Ureter (tissue), 1 donor: ENCODE measurements at regions not wholly inside any gene's neighbourhood (a gene's known extent, or its start where the extent isn't known, plus 50 kb on each side); places are given as distances from the start of the nearest gene placed in this dataset.
"Not testable (repeated sequence)": the region's sequence is repeated elsewhere in the genome, so short reads cannot be mapped to it uniquely, and the experiment has no call there.

Experiments used
- DNase-seq: peaks from one replicate; pipeline ENCODE4 v3.0.0-alpha.2; 2020; ENCODE audit warnings: low spot score
- donor health status: DM: yes; HTN: yes; CAD: no.

DNA sequence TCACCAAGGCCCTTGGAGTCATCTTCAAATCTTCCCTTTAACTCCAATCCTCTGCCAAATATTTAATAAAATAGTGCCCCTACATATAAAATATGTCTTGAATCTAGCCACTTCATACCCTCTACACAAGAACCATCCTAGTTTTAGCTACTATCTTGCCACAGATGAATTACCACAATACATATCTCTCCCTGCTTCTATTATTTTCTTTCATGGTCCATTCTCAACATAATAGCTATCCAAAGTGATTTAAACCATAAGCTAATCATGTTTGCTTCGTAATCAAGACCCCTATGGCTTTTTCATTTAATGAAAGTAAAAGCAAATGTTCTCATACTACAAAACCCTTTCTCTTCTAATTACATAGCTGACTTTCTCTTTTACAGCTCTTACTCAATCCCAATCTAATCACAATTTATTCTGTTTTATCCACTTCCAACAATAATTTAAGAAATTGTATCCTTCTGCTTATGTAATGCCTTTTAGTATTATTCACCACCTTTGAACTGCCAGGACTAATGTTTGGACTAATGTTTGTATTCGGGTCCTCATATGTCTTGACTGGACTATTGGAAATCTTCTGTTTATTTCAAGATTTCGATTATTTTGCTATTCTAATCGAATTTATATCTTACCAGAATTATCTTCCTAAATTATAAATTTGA, 412.0 kb downstream of the SLITRK1 start:
- DNase-seq: no peak

DNA sequence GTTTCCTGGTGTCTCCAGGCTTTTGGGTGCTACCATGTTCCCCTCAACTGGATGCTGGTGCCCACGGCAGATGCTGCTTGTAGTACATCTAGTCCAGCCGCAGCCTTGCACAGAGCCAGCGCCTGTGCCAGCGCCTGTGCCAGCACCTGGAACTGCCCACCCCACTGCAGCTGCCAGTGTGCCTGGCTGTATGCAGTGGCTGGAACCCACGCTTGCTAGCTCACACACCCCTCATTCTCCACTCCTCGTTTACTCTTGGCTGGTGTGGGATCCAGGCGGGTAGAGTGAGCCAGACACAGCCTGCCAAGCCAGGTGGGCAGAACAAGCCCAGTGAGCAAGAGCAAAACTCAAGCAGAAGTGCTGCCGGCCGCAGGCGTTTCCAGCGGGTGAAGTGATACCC, 428.6 kb downstream of the SLITRK1 start:
- DNase-seq: no peak

DNA sequence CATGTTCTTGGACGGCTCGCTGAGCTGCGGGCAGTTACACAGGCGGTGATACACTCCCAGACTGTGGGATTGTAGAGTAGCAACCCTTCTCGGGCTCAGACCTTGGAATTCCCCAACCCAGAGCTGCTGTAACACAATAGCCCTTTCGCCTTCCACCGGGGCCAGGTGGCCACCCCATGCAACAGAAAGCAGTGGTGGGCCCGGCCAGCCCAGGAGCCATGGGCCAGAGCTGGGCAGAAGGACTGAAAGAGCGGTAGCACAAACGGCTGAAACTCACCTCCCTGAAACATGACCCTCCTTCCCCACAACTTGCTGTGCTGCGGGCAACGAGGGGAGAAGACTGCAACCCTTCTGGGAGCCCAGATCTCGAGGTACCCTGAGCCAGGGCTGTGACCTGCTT, 429.0 kb downstream of the SLITRK1 start:
- DNase-seq: no peak

DNA sequence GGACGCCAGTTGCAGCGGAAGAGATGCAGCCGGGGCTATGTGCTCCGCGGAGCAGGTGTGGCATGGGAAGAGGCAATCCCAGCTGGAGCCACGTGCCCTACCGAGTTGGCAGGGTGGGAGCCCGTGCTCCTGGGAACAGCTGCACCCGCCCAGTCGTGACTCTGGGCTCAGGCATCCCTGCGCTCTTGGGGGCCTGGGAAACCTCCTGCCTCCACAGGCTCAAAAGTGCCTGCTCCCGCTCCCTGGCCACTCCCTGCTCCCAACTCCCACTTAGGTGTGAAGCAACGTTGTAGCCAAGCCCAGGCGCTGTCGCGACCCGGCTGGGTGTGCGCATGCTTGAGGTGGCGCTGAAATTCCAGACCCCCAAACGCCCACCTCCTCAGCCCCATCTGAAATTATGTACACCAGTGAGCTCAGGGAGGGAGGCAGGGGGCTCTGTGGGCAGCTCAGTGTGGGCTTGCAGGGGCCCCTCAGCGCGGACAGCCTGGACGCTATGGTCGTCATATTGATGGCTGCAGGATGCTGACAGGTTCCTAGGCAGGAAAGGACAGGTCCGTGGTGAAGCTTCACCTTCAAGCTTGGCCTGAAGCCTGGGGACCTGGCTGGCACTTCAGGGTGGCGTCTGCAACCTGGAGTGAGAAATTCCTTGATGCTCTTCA, 429.9 kb downstream of the SLITRK1 start:
- no peak for DNase-seq

DNA sequence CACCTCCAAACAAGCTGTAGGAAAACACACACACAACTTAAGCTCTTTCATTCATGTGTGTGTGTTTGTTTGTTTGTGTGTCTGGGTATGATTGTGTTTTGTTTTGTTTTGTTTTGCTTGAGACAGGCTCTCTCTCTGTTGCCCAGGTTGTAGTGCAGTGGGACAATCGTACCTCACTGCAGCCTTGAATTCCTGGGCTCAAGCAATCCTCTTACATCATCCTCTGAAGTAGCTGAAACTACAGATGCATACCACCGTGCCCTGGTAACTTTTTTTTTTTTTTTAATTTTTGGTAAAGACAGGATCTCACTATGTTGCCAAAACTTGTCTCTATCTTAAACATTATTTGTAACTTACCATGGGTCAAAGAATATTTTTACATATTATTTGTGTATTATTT, 431.7 kb downstream of the SLITRK1 start:
- no peak for DNase-seq

DNA sequence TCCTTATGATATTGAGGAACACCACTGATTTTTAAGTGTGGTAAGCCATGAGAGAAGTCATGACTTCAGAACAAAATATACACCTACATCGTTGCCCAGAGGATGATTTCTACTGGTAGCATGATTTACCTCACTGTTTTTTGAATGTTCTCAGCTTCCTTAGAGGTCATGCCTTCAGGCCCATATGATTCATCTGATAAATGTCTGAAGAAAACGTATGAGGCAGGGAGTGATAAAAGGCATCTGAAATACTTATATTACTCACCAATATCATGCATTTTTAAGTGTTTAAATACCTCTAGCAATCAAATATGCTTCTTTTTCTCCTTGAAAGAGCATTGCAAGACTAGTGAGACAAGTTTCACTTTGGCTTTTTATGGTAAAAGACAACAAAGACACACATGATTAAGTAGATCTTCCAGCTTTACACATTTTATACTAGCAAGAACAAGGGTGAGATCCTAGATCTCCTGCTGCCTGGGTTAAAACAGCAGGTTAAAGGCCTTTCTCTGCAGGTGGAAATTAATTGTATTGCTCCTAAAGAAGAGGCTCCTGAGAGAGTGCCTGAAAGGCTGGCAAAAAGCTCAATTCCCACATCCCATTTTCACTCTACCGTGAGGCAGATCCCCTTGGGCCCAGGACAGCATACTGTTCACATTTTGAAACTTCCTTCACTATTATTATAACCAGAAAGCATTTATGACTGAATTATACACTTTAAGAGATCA, 432.4 kb downstream of the SLITRK1 start:
- no peak for DNase-seq

DNA sequence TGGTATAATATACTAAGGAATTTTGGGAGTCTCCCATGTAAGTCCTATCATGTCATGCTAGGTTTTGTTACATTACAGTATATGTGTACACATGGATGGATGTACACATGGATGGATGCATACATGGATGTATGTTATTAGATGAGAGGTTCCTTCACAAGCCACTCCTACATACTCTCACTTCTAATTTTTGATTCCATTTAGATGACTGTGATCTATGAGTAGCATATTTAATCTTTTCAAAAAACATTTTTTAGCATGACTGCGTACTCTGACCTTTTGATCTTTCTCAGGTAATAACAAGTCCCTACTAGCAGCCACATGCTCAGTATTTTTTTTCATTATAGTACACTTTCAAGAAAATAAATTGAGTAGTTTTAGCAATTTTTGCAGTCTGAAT, 441.8 kb downstream of the SLITRK1 start:
- no peak for DNase-seq

DNA sequence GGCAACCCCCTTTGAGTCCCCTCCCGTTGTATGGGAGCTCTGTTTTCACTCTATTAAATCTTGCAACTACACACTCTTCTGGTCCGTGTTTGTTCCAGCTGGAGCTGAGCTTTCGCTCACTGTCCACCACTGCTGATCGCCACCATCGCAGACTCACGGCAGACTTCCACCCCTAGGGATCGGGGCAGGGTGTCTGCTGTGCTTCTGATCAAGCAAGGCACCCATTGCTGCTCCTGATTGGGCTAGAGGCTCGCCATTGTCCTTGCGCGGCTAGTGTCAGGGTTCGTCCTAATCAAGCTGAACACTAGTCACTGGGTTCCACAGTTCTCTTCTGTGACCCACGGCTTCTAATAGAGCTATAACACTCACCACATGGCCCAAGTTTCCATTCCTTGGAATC, 442.8 kb downstream of the SLITRK1 start:
- not testable (repeated sequence) for DNase-seq

DNA sequence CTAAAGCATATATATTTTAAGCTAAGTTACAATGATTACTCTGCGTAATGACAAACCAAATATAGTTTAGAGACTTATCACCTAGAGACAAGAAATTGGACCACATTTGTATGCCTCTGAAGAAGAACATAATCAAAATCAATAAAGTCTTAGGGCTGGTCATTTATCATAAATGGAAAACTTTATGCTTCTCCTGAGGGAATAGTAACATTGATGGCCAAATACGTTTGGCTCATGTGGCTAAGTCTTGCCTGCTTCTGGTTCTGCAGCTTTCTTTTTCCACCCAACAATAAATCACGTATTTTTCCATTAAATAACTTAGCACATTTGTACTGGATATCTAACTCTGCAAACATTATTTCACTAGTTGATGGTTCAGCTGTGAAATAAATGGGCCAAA, 458.4 kb downstream of the SLITRK1 start:
- DNase-seq: no peak

DNA sequence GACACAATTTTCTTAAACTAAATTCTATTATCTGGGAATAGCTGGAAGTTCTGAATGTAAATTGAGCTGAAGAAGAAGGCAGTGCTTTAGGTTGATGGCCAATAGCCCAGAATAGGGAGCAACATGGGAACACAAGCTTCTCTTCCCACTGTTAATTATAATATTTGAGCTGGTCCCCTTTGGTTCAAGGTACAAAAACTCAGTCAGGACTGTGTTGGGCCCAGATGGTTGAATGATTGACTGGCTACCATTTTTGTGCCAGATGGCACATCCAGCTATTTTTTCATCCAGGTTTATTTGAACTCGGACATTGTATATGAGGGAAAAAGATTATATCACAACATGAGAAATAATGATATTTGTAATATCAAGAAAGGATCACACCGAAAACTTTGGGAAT, 458.9 kb downstream of the SLITRK1 start:
- DNase-seq: no peak

DNA sequence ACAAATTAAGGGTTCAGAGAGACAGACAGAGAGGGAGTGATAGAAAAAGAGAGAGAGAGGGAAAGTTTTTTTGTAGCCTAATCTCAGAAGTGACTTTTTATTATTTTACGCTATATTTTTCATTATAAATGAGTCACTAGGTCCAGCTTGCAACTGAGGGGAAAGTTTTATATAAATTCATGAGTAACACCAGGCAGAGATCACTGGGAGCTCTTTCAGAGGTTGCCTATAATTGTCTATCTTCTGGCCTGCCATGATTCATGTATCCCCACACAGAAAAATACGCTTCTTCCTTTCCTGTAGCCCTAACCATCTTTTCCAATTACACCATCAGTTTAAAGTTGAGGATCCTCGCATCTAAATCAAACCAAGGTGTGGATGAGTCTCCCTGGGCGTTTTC, 467.9 kb downstream of the SLITRK1 start:
- DNase-seq: no peak

DNA sequence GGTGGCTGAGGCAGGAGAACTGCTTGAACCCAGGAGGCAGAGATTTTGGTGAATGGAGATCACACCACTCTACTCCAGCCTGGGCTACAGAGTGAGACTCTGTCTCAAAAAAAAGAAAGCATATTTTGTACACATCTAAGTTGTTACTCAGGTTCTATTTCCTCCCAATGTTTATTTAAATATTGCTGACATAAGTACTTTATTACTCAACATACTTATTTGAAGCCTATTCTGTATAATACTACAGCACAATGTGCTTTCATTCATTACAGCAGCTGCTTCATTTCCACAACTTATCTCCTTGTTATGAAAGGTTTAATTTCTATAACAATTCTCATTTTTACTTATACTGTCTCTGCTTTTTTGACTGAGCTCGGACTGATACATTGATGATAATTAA, 495.7 kb downstream of the SLITRK1 start:
- no peak for DNase-seq

DNA sequence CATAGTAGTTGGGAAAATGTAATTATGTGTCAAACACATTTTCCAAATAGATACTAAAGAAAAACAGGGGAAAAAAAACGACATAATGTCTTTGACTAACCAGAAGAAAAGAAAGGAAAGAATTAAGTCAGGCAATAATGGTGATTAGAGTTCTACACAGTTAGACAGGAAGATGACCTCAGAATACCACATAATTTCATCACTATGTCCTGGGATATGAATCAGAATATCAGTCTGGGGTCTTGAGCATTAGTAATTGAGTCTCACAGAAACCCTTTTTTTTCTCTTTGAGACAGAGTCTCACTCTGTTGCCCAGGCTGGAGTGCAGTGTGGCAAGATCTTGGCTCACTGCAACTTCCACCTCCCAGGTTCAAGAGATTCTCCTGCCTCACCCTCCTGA, 503.4 kb downstream of the SLITRK1 start:
- DNase-seq: no peak

DNA sequence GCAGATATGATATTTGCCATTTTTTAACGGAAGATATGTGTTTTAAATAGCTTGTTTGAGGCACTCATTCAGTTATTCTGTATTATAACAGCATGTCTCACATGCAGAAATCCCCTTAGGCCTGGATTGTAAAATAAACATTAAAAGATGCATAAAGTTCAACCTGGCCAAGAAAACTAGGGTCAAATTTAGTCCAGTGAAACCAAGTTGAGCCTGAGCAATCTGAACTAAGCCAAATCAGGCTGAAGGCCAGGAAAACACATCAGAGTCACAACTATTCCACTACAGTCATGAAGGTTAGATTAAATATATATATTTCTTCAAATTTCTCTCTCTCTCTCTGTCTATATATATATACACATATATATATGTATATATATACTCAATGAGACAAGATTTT, 504.8 kb downstream of the SLITRK1 start:
- no peak for DNase-seq

DNA sequence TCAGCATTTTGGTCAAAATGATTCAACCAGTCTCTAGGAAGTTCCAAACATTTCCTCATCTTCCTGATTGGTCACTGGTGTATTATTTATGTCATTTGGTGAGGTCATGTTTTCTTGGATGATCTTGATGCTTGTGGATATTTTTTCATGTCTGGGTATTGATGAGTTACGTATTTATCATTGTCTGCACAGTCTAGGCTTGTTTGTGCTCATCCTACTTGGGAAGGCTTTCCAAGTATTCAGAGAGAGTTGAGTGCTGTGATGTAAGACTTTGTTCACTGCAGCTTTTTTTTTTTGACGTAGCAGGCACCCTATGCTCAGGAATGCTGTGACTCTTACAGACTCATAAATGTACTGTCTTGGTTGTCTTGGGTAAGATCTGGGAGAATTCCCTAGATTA, 509.5 kb downstream of the SLITRK1 start:
- DNase-seq: no peak

DNA sequence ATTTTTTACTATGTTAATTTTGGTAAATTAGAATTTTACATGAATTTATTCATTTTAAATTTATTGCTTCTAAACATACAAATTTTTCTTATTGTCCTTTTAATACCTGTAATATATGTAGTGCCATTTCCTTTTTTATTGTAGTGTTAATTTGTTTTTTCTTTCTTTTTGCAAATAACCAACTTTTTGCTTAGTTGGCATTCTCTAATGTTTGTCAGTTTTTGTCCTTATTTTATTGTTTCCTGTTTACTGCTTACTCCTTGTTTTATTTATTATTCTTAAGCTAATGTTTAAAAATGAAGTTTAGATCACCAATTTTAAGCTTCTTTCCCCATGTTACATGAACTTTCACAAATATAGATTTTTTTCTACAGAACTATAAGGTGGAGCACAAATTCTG, 516.6 kb downstream of the SLITRK1 start:
- DNase-seq: no peak

DNA sequence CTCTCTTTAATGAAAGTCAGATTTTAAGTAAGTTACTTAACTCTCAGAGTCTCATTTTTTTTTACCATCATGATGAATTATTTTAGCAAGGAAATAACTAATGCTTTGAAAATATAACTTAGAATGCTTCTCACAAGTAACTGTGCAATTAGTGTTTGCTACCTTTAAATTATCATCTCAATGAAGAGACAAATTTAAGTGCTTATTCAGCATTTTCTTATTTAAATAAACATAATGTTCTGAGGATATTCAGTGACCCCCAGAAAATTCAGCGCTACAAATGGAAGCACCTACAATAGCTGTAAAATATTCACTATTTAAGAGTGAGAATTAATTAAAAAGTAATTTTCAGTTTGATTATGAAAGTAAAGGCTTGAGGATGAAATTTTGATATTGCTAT, 527.2 kb downstream of the SLITRK1 start:
- DNase-seq: no peak

DNA sequence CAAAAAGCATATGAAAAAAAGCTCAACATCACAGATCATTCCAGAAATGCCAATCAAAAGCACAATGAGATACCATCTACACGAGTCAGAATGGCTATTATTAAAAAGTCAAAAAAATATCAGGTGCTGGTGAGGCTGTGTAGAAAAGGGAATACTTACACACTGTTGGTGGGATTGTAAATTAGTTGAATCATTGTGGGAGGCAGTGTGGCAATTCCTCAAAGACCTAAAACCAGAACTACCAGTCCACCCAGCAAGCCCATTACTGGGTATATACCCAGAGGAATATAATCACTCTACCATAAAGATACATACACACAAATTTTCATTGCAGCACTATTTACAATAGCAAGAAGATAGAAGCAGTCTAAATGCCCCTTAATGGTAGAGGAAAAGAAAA, 529.9 kb downstream of the SLITRK1 start:
- DNase-seq: no peak

DNA sequence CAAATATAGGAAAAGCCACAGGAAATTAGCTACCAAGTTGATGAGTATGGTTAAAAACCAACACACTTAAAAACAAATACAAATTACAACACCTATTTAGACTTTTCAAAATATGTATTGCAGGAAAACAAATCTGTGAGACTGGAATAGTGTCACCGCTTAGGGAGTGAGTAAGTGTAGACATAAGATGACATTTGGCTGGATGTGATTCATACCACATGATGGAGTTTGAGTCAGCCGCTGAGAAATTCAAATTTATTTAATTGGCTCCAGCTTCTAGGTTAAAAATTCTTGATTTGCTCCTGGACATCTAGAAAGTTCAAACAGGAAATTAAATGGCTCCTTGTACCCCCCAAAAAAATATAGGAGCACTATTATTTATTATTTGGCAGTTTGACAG, 531.7 kb downstream of the SLITRK1 start:
- no peak for DNase-seq

DNA sequence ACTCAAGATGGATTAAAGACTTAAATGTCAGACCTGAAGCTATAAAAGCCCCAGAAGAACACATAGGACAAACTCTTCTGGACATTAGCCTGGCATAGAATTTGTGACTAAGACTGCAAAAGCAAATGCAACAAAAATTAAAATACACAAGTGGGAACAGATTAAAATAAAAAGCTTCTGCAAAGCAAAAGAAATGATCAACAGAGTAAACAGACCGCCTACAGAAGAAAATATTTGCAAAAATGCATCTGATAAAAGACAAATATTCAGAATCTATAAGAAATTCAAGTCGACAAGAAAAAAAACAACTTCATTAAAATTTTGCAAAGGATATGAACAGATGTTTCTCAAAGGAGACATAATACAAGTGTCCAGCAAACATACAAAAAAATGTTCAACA, 537.8 kb downstream of the SLITRK1 start:
- no peak for DNase-seq

DNA sequence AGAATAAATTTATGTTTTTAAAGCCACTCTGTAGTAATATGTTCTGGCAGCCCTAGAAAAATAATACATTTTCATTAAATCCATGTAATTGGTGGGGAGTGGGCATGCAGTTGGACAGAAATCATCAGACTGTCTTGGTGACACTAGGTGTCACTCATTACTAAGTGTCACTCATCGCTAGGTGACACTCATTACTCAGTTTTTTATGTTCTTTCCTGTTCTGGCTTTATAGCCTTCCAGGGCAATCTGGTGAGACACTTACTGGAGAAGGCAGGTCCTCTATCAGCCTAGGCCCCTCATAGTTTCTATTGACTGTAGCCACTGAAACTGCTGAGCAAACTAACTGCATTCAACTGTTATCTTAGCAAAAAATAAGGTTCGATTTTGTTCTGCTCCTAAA, 542.1 kb downstream of the SLITRK1 start:
- no peak for DNase-seq

DNA sequence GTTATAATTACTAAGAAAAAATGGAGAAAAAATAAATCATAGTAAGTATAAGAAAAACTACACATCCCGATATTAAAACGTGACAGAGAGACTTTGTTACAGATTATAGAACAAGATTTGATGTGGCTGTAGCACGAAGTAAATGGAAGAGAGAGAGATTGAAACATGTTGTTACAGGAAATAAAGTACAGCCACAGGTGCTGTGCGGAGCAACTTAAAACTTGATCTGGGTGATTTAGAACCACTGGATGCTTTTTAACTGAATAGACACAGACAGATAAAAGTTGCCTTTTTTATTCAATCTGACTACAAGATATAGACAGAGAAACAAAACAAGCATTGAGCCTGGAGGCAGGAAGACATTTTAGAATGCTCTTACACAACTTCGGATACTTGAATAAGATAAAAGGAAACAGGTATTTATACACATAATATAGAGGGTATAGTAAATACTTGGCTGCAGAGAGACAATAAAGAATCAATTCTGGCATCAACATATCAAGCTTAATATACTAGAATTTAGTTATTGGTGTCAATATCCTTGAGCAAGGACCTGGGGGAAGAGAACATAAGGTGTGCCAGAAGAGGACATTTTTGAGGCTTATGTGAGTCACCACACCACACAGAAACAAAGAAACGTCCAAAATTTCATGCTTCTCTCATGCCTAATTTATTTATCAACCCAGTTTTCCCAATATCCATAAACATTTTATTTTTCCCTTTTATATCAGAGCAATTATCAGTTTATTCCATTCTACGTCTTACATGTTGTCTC, 548.5 kb downstream of the SLITRK1 start:
- DNase-seq: no peak

DNA sequence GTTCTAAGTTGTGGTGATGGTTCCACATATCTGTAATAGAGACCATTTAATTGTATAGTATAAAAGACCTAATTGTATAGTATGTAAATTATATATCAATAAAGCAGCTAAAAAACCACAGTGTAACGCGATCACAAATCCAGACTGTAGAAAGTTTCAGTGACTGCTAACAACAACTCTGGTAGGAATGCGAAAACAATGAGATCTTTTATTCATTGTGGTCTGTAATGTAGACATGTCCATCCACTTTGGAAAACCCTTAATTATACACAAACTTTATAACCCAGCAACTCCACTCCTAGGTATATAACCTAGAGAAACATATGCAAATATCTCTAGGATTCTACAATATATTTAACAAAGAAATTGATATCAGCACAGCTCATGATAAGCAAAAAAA, 549.5 kb downstream of the SLITRK1 start:
- no peak for DNase-seq
